ENCODE measurements at regions not wholly inside any gene's neighbourhood (a gene's known extent, or its start where the extent isn't known, plus 50 kb on each side); places are given as distances from the start of the nearest gene placed in this dataset.

- no peak for TF ChIP-seq POLR2AphosphoS5 (IDR thresholded peaks at IDR 0.05; ENCODE audit: low read depth, low read length)
- no peak for TF ChIP-seq PAX5 (IDR thresholded peaks at IDR 0.05; ENCODE audit: insufficient read depth, low read length, severe bottlenecking)
- TF ChIP-seq TAF1 (IDR thresholded peaks at IDR 0.05; ENCODE audit: low read depth, low read length): no peak
- no peak for TF ChIP-seq SPI1 (IDR thresholded peaks at IDR 0.05; ENCODE audit: low read depth, low read length)
- TF ChIP-seq POLR2A (IDR thresholded peaks at IDR 0.05; ENCODE audit: low read depth, low read length): no peak
- TF ChIP-seq POU2F2 (IDR thresholded peaks at IDR 0.05; ENCODE audit: low read depth, low read length): no peak
- FAIRE-seq: no peak
- DNase-seq (ENCODE audit: insufficient read length, low spot score): no peak
These were observed 193.1 kb downstream of the KCTD12 start for GRCh38 chr13:76693086-76693485.

DNA sequence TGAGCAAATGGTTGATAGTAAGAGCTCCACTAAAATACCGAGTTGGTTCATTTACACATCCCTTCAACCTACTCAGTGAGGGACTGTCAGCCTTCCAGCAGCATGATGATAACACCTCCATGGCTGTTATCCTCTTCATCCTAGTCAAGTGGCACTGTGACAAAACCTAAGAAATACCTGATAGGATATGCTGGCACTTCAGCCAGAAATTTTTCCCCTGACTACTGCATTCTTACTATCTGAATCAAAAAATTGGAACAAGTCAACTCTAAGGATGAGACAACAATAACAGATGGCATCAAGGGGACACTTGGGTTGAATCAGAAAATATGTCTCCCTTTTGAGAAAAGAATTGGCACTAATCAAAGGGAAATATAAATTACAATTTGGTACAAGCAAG, 193.9 kb downstream of the KCTD12 start:
- no peak for FAIRE-seq
- TF ChIP-seq SPI1 (IDR thresholded peaks at IDR 0.05; ENCODE audit: low read depth, low read length): no peak
- no peak for TF ChIP-seq POLR2A (IDR thresholded peaks at IDR 0.05; ENCODE audit: low read depth, low read length)
- TF ChIP-seq POU2F2 (IDR thresholded peaks at IDR 0.05; ENCODE audit: low read depth, low read length): no peak
- TF ChIP-seq POLR2AphosphoS5 (IDR thresholded peaks at IDR 0.05; ENCODE audit: low read depth, low read length): no peak
- TF ChIP-seq TAF1 (IDR thresholded peaks at IDR 0.05; ENCODE audit: low read depth, low read length): no peak
- no peak for DNase-seq (ENCODE audit: insufficient read length, low spot score)

- FAIRE-seq: no peak
- TF ChIP-seq TAF1 (IDR thresholded peaks at IDR 0.05; ENCODE audit: low read depth, low read length): no peak
- no peak for TF ChIP-seq POU2F2 (IDR thresholded peaks at IDR 0.05; ENCODE audit: low read depth, low read length)
- TF ChIP-seq POLR2A (IDR thresholded peaks at IDR 0.05; ENCODE audit: low read depth, low read length): no peak
- TF ChIP-seq POLR2AphosphoS5 (IDR thresholded peaks at IDR 0.05; ENCODE audit: low read depth, low read length): no peak
- no peak for TF ChIP-seq PAX5 (IDR thresholded peaks at IDR 0.05; ENCODE audit: insufficient read depth, low read length, severe bottlenecking)
- no peak for DNase-seq (ENCODE audit: insufficient read length, low spot score)
These were observed 195.6 kb downstream of the KCTD12 start for GRCh38 chr13:76690611-76691010.

- TF ChIP-seq PAX5 (IDR thresholded peaks at IDR 0.05; ENCODE audit: insufficient read depth, low read length, severe bottlenecking) (no peak), POLR2AphosphoS5 (IDR thresholded peaks at IDR 0.05; ENCODE audit: low read depth, low read length) (no peak), SPI1 (IDR thresholded peaks at IDR 0.05; ENCODE audit: low read depth, low read length) (no peak), TAF1 (IDR thresholded peaks at IDR 0.05; ENCODE audit: low read depth, low read length) (no peak), POLR2A (IDR thresholded peaks at IDR 0.05; ENCODE audit: low read depth, low read length) (no peak)
- FAIRE-seq (no peak), DNase-seq (ENCODE audit: insufficient read length, low spot score) (no peak)
These were observed 198.7 kb downstream of the KCTD12 start for GRCh38 chr13:76687467-76687866.

- no peak for DNase-seq (ENCODE audit: insufficient read length, low spot score)
- no peak for FAIRE-seq
- no peak for TF ChIP-seq TAF1 (IDR thresholded peaks at IDR 0.05; ENCODE audit: low read depth, low read length)
- TF ChIP-seq SPI1 (IDR thresholded peaks at IDR 0.05; ENCODE audit: low read depth, low read length): no peak
- TF ChIP-seq POLR2AphosphoS5 (IDR thresholded peaks at IDR 0.05; ENCODE audit: low read depth, low read length): no peak
- TF ChIP-seq POLR2A (IDR thresholded peaks at IDR 0.05; ENCODE audit: low read depth, low read length): no peak
These were observed 200.3 kb downstream of the KCTD12 start for GRCh38 chr13:76685938-76686337.

- TF ChIP-seq POU2F2 (IDR thresholded peaks at IDR 0.05; ENCODE audit: low read depth, low read length) (no peak), POLR2AphosphoS5 (IDR thresholded peaks at IDR 0.05; ENCODE audit: low read depth, low read length) (no peak), POLR2A (IDR thresholded peaks at IDR 0.05; ENCODE audit: low read depth, low read length) (no peak), SPI1 (IDR thresholded peaks at IDR 0.05; ENCODE audit: low read depth, low read length) (no peak), PAX5 (IDR thresholded peaks at IDR 0.05; ENCODE audit: insufficient read depth, low read length, severe bottlenecking) (no peak), TAF1 (IDR thresholded peaks at IDR 0.05; ENCODE audit: low read depth, low read length) (no peak)
- DNase-seq (ENCODE audit: insufficient read length, low spot score) (no peak), FAIRE-seq (no peak)
These were observed 201.9 kb downstream of the KCTD12 start for GRCh38 chr13:76684336-76684735.

DNA sequence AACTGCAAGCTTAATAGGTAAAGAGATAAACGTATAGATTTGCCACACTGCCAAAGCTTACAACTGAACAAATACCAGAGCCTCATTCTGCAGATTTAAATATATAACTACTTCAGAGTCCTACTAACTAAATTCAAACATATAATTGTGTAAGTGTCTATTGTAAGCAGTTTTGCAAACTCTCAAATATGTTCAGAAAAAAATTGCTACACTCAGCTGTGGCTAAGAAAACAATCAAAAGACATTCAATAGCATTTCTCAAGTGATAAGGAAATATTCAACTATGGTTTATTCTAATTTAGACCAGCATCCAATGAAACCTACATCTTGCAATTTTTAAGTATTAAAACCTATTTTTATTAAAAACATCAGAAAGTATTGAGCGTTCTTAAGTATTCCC, 202.4 kb downstream of the KCTD12 start:
- DNase-seq (ENCODE audit: insufficient read length, low spot score) (no peak), FAIRE-seq (no peak)
- TF ChIP-seq POLR2A (IDR thresholded peaks at IDR 0.05; ENCODE audit: low read depth, low read length): no peak
- TF ChIP-seq POLR2AphosphoS5 (IDR thresholded peaks at IDR 0.05; ENCODE audit: low read depth, low read length): no peak
- no peak for TF ChIP-seq PAX5 (IDR thresholded peaks at IDR 0.05; ENCODE audit: insufficient read depth, low read length, severe bottlenecking)
- no peak for TF ChIP-seq SPI1 (IDR thresholded peaks at IDR 0.05; ENCODE audit: low read depth, low read length)
- TF ChIP-seq TAF1 (IDR thresholded peaks at IDR 0.05; ENCODE audit: low read depth, low read length): no peak
- no peak for TF ChIP-seq POU2F2 (IDR thresholded peaks at IDR 0.05; ENCODE audit: low read depth, low read length)

- FAIRE-seq (no peak), DNase-seq (ENCODE audit: insufficient read length, low spot score) (no peak)
- TF ChIP-seq SPI1 (IDR thresholded peaks at IDR 0.05; ENCODE audit: low read depth, low read length) (no peak), POLR2AphosphoS5 (IDR thresholded peaks at IDR 0.05; ENCODE audit: low read depth, low read length) (no peak), TAF1 (IDR thresholded peaks at IDR 0.05; ENCODE audit: low read depth, low read length) (no peak), POLR2A (IDR thresholded peaks at IDR 0.05; ENCODE audit: low read depth, low read length) (no peak), PAX5 (IDR thresholded peaks at IDR 0.05; ENCODE audit: insufficient read depth, low read length, severe bottlenecking) (no peak), POU2F2 (IDR thresholded peaks at IDR 0.05; ENCODE audit: low read depth, low read length) (no peak)
These were observed 203.0 kb downstream of the KCTD12 start for GRCh38 chr13:76683168-76683567.

GRCh38 chr13:76680112-76680511, 206.1 kb downstream of the KCTD12 start:
- no peak for DNase-seq (ENCODE audit: insufficient read length, low spot score)
- TF ChIP-seq PAX5 (IDR thresholded peaks at IDR 0.05; ENCODE audit: insufficient read depth, low read length, severe bottlenecking) (no peak), TAF1 (IDR thresholded peaks at IDR 0.05; ENCODE audit: low read depth, low read length) (no peak), POU2F2 (IDR thresholded peaks at IDR 0.05; ENCODE audit: low read depth, low read length) (no peak), SPI1 (IDR thresholded peaks at IDR 0.05; ENCODE audit: low read depth, low read length) (no peak), POLR2A (IDR thresholded peaks at IDR 0.05; ENCODE audit: low read depth, low read length) (no peak), POLR2AphosphoS5 (IDR thresholded peaks at IDR 0.05; ENCODE audit: low read depth, low read length) (no peak)
- FAIRE-seq: no peak

DNA sequence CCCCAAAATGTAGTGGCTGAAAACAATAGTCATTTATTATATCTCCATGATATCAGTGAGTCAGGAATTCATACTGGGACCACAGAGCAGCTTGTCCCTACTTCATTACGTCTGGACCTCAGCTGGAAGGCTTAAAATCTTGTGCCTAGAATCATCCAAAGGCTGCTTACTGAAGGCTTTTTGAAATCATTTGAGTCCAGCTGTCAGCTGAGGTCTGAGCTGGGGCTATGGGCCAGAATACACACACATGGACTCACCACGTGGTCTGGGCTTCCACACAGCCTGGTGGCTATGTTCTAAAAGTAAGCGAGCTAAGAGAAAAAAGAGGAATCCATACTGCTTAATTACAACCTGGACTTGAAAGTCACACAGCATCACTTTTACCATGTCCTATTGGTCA, 209.2 kb downstream of the KCTD12 start:
- DNase-seq (ENCODE audit: insufficient read length, low spot score) (no peak), FAIRE-seq (no peak)
- TF ChIP-seq SPI1 (IDR thresholded peaks at IDR 0.05; ENCODE audit: low read depth, low read length) (no peak), POLR2AphosphoS5 (IDR thresholded peaks at IDR 0.05; ENCODE audit: low read depth, low read length) (no peak), POU2F2 (IDR thresholded peaks at IDR 0.05; ENCODE audit: low read depth, low read length) (no peak), PAX5 (IDR thresholded peaks at IDR 0.05; ENCODE audit: insufficient read depth, low read length, severe bottlenecking) (no peak), POLR2A (IDR thresholded peaks at IDR 0.05; ENCODE audit: low read depth, low read length) (no peak), TAF1 (IDR thresholded peaks at IDR 0.05; ENCODE audit: low read depth, low read length) (no peak)
